ENCODE measurements at regions not wholly inside any gene's neighbourhood (a gene's known extent, or its start where the extent isn't known, plus 50 kb on each side); places are given as distances from the start of the nearest gene placed in this dataset.

DNA sequence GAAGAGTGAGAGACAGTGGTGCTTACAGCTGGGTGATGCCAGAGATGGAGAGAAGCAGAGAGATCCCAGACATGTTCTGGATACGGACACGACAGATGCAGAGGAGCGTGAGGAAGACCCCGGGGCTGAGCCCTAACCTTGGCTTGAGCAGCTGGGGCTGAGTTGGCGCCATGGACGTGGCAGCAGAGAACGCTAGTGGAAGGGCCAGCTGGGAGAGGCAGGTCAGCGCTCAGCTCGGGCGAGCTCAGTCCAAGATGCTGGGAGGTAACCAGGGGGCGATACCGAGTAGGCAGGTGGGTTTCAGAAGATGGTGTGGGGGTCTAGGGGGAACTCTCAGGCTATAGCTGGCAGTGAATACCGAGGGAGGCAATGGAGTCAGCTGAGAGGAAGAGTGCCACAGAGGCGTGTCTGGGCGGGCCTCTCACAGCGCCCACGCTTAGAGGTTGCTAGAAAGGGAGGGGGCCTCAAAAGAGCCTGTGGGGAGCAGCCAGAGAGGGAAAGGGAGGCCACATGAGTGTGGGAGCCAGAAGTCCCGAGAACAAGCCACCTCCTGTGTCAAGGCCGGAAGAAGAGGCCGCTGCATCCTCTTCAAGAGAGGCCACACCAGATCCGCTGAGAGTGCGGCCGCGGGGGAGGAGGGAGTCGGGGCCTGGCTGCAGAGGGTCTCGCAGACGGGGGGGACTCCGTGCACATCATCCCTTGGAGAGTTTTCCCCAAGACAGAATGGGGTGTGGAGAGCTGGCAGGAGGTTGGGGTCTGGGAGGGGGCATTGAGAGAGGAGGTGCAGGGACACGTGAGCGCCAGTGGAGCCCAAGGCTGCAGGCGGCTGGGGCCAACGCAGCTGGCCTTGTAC lies 57.0 kb upstream of the DIO3 start:
- TF ChIP-seq, protein P1, sequence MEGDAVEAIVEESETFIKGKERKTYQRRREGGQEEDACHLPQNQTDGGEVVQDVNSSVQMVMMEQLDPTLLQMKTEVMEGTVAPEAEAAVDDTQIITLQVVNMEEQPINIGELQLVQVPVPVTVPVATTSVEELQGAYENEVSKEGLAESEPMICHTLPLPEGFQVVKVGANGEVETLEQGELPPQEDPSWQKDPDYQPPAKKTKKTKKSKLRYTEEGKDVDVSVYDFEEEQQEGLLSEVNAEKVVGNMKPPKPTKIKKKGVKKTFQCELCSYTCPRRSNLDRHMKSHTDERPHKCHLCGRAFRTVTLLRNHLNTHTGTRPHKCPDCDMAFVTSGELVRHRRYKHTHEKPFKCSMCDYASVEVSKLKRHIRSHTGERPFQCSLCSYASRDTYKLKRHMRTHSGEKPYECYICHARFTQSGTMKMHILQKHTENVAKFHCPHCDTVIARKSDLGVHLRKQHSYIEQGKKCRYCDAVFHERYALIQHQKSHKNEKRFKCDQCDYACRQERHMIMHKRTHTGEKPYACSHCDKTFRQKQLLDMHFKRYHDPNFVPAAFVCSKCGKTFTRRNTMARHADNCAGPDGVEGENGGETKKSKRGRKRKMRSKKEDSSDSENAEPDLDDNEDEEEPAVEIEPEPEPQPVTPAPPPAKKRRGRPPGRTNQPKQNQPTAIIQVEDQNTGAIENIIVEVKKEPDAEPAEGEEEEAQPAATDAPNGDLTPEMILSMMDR (IDR thresholded peaks at IDR 0.05): no peak
- TF ChIP-seq ZFX (IDR thresholded peaks at IDR 0.05; ENCODE audit: borderline replicate concordance): no peak

Measured in 22Rv1 (cell line).